GM12872 (cell line): ENCODE measurements at regions not wholly inside any gene's neighbourhood (a gene's known extent, or its start where the extent isn't known, plus 50 kb on each side); places are given as distances from the start of the nearest gene placed in this dataset.

Experiments
- CTCF ChIP-seq: IDR thresholded peaks from 3 replicates; pipeline ENCODE4 v1.5.1; 2011; ENCODE audit warnings: low read depth, mild to moderate bottlenecking, low read length, moderate library complexity; ENCODE audit not compliant: insufficient read depth

GRCh38 chr1:79845936-79846335 lies 839.4 kb upstream of the ADGRL4 start:
- TF ChIP-seq CTCF: no peak

DNA sequence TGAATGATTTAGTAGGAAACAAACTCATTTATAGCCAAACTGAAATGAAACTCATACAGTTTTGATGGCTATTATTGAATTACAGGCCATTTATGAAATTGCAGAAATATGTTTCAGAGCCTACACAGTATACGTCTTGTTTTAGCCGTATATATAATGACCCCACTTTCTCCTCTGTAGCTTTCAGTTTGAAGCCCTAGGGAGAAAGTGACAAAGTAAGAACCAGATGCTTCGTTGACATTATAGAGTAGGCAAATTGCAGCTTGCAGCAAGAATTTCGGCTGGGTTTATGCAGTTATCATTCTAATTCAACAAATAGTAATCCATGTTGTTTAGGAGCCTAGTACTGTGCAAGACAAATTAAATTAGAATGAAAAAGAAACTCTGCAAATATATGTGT lies 836.3 kb upstream of the ADGRL4 start:
- TF ChIP-seq CTCF: no peak

DNA sequence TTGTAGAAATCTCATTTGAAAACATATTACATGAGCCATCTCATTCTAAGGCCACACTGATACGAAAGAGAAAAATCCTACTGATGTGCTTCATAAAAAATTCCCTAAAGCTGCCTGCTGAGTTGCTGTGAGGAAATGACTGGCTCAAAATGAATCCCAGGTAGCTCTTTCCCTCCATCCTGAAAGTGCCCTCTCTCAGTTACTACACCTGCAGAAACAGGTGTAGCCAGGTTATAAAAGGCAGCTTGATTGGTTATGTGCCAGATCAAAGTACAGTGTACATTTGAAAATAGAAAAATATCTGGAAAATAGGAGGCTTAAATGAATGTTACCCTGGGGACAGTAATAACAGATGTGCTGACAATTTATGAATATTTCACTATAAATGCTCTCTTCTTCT lies 833.4 kb upstream of the ADGRL4 start:
- TF ChIP-seq CTCF: no peak

DNA sequence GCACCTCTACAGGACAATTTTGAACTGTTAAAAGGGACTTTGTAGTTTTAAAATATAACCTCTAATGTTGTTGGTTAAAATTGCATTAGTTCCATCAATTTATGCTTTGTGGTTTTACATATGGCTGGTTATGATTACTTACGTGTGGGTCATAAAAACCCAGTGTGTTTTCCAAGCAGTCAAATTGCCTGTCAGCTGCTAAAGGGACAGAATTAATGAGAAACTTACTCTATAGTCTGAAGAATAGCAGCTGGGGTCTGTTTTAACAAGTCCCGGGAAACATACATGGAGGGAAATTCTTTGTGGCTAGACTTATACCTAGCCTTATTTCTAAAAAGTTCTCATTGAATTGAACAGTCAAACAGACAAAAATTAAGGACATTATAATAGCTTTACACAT lies 820.9 kb upstream of the ADGRL4 start:
- TF ChIP-seq CTCF: no peak

DNA sequence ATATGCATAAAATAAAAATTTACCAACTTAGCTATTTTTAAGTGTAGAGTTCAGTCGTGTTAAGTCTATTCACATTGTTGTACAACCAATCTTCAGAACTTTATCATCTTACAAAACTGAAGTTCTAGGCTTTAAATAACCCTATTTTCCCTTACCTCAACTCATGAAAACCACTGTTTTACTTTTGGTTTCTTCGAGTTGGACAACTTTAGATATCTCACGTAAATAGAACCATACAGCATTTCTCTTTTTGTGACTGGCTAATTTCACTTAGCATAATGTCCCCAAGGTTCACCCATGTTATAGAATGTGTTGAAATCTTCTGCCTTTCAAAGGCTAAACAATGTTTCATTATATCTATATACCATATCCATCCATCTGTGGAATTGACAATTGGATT lies 819.0 kb upstream of the ADGRL4 start:
- no peak for TF ChIP-seq CTCF

DNA sequence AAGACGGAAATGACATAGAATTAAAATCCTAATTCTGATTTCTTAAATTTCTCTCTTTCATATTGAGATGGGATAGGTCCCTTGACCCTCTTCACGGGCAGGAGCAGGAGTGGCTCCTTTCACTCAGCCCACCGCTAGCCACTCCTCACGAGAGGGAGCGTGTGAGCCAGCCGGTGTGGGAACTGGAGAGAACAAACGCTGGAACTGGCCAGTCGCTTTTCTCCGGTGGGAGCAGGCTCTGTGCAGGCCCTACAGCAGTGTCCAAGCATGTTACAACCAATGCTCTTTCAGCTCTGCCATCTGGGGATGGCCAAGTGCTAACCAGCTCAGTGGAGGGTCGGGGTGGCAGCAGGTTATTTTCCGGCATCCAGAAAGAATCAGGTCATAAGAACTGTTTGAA lies 815.5 kb upstream of the ADGRL4 start:
- no peak for TF ChIP-seq CTCF

DNA sequence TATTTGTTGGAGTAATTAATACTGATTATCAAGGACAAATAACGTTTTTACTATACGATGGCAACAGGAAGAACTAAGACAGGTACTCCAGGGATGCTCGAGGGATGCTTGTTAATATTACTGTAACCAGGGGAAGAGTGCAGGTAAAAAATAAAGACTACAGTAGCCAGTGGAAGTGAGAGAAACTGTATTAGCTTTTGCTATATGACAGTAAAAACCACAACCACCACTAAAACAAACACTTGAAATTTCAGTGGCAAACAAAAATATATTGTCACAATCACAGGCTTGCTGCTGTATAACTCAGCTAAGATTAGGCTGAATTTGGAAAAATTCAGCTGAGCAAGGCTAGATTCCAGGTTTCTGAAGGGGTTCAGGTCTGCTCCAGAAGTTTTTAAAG lies 812.6 kb upstream of the ADGRL4 start:
- no peak for TF ChIP-seq CTCF

DNA sequence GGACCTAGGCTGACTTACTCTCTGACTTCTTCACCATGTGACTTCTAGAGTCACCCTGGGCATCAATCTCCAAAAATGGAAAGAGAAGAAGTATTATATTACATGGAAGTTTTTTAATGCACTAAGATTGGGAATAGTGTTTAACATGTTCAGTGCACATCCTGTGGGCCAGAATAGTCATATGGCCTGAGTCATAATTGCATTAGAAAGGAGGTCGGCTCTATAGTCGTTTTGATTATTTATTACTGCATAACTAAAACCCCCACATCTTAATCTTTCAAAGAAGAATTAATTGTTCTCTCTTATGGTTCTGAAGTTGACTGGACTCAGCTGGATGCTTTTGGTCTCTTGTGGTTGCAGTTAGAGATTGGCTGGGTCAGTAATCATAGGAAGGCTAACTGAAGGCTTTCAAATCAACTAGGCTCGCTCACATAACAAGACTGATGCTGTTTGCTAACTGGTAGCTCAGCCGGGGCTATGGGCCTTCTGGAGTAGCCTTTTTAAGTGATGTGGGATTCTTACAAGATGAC lies 810.6 kb upstream of the ADGRL4 start:
- TF ChIP-seq CTCF: no peak
